ENCODE measurements at regions not wholly inside any gene's neighbourhood (a gene's known extent, or its start where the extent isn't known, plus 50 kb on each side); places are given as distances from the start of the nearest gene placed in this dataset.
A peak's percentile ranks its signal among the peaks of the same experiment; 100 is the strongest.

GRCh38 chr17:77385750-77386501 is 245.2 kb downstream of the SEC14L1 start:
- peaks cover 37 to 75% of the 10 kb centered on the region in 2 experiments for H3K4me1 ChIP-seq (replicated peaks in 1 of 2; ENCODE audit: control insufficient read depth in 2 of 2, insufficient read depth in 2 of 2, low read length in 2 of 2)
- in situ Hi-C loops (cut with MboI), result no loop called here
- TF ChIP-seq ZNF436 (CRISPR knock-in tag; IDR thresholded peaks at IDR 0.05), result no peak
- peak; percentile 78 for TF ChIP-seq NR2C1 (IDR thresholded peaks at IDR 0.05)
- peak; percentile 87 for TF ChIP-seq NR2C1 (tag; IDR thresholded peaks at IDR 0.05)
- TF ChIP-seq PKNOX1 (IDR thresholded peaks at IDR 0.05), result peak; percentile 79
- TF ChIP-seq EGR1 (conservative IDR thresholded peaks at IDR 0.05), result 0 out of 2 replicates have a peak, but pooled peaks have one; percentile 8
- TF ChIP-seq ZNF407 (IDR thresholded peaks at IDR 0.05; ENCODE audit: low read depth), result no peak
- no peak for TF ChIP-seq HMBOX1 (IDR thresholded peaks at IDR 0.05)
- no peak for TF ChIP-seq NR2C2 (CRISPR knock-in tag; IDR thresholded peaks at IDR 0.05)
- peak; percentile 86 for TF ChIP-seq NR2C2 (tag; IDR thresholded peaks at IDR 0.05)
- peak; percentile 62 for TF ChIP-seq USF2 (CRISPR knock-in tag; IDR thresholded peaks at IDR 0.05)
- no peaks in the 10 kb centered on the region for H3K27me3 ChIP-seq (ENCODE audit: control insufficient read depth in 2 of 2, insufficient read depth in 2 of 2, low read length in 2 of 2)
- no peak overlapping the region for H3K4me3 ChIP-seq
- ATAC-seq, result peak; percentile 38
- DNase-seq (ENCODE audit: extremely low read depth in 1 of 4, low spot score in 3 of 4), result peak; percentile 43 to 67 (median 56)
- peaks cover 8% of the 10 kb centered on the region for H3K9me1 ChIP-seq (ENCODE audit: control insufficient read depth, insufficient read depth, low read length)
- peaks cover 66% of the 10 kb centered on the region for H4K20me1 ChIP-seq (replicated peaks; ENCODE audit: control insufficient read depth, insufficient read depth, low read length)
- POLR2A ChIA-PET, result no interaction called here
- H3K9me3 ChIP-seq (replicated peaks; ENCODE audit: control insufficient read depth, insufficient read depth, low read depth, low read length), result no peaks in the 10 kb centered on the region
- no peak overlapping the region for H3K4me2 ChIP-seq (ENCODE audit: insufficient read depth, low read length)
- WGBS (ENCODE audit: insufficient coverage, low coverage, missing lambda C conversion rate), result 55% methylated on average over 15 of the region's 16 CpGs
- H3K27ac ChIP-seq (ENCODE audit: extremely low read depth, low read depth, low read length), result no peak overlapping the region
- peaks cover 54% of the 10 kb centered on the region for H3K79me2 ChIP-seq (ENCODE audit: control insufficient read depth, insufficient read depth, low read length)
- CTCF ChIA-PET (ENCODE audit: low intra/inter-chr PET ratio), result no interaction called here
- BruUV-seq (replicated peaks), result no TSS peak
- H3K36me3 ChIP-seq (ENCODE audit: control insufficient read depth, insufficient read depth, low read length), result peaks cover 6% of the 10 kb centered on the region; the same call in 1 of the 3 replicates
- H3K9ac ChIP-seq (ENCODE audit: insufficient read depth in 1 of 2, low read depth in 2 of 2, low read length in 2 of 2), result peak overlapping the region in 1 of 2 experiments; percentile 70; a peak in 2 of 4 replicates
- no peak overlapping the region for H2AFZ ChIP-seq (ENCODE audit: low read depth, low read length)
- FAIRE-seq, result no peak
- intact Hi-C loops (cut with micrococcal nuclease), result no loop called here
